Caco-2 (cell line): ENCODE measurements at regions not wholly inside any gene's neighbourhood (a gene's known extent, or its start where the extent isn't known, plus 50 kb on each side); places are given as distances from the start of the nearest gene placed in this dataset.

Source experiments
- BruUV-seq: library from RNA; stranded (reverse); fragments of 400-500 nt; replicated peaks from 2 replicates; lab custom pipeline; 2021; lab: Mats Ljungman, UMichigan
- CTCF ChIA-PET: fragments of 300-600 bp; sonication (Branson Sonifier 250); formaldehyde crosslinking; loops from one replicate; lab custom pipeline; 2022; ENCODE audit warnings: antibody characterized with exemption; lab: Charles Lee
- POLR2A ChIA-PET: fragments of 300-600 bp; sonication (Branson Sonifier 250); formaldehyde crosslinking; loops from one replicate; lab custom pipeline; 2022; ENCODE audit warnings: antibody characterized with exemption; lab: Charles Lee
- DNase-seq, 2 experiments: peaks; one replicate each; pipeline versions ENCODE4 v3.0.0 to v3.0.0-alpha.2; 2020 to 2022
- H3K27me3 ChIP-seq: replicated peaks from 2 replicates; pipeline ENCODE4 v1.6.0; 2011; ENCODE audit warnings: low read length; ENCODE audit not compliant: control insufficient read depth, insufficient read depth
- H3K36me3 ChIP-seq: 2 replicates; pipeline ENCODE4 v1.5.1; 2011; ENCODE audit warnings: low read length; ENCODE audit not compliant: control insufficient read depth, insufficient read depth
- H3K4me1 ChIP-seq: fragments of 250-450 bp; sonication (Bioruptor Pico); 2 replicates; pipeline ENCODE4 v1.5.1; 2020; ENCODE audit warnings: mild to moderate bottlenecking
- H3K4me3 ChIP-seq: 2 replicates; pipeline ENCODE4 v1.5.1; 2011; ENCODE audit warnings: low read depth, mild to moderate bottlenecking, control low read depth, low read length
- H3K9me3 ChIP-seq: fragments of 250-450 bp; sonication (Bioruptor Pico); 2 replicates; pipeline ENCODE4 v1.5.1; 2020; ENCODE audit warnings: mild to moderate bottlenecking, moderate library complexity
- H3K27ac Mint-ChIP-seq: one replicate; pipeline ENCODE4 v1.8.0; 2022; ENCODE audit warnings: mixed read lengths; ENCODE audit not compliant: unreplicated experiment
- H3K27me3 Mint-ChIP-seq: one replicate; pipeline ENCODE4 v1.8.0; 2022; ENCODE audit warnings: mixed read lengths; ENCODE audit not compliant: insufficient read depth, unreplicated experiment
- H3K36me3 Mint-ChIP-seq: one replicate; pipeline ENCODE4 v1.8.0; 2022; ENCODE audit warnings: mild to moderate bottlenecking, mixed read lengths; ENCODE audit not compliant: insufficient read depth, unreplicated experiment
- H3K4me1 Mint-ChIP-seq: one replicate; pipeline ENCODE4 v1.8.0; 2022; ENCODE audit warnings: low read depth, mixed read lengths; ENCODE audit not compliant: unreplicated experiment
- H3K4me3 Mint-ChIP-seq: one replicate; pipeline ENCODE4 v1.8.0; 2022; ENCODE audit warnings: mild to moderate bottlenecking, moderate library complexity, mixed read lengths; ENCODE audit not compliant: unreplicated experiment
- H3K9me3 Mint-ChIP-seq: one replicate; pipeline ENCODE4 v1.8.0; 2022; ENCODE audit warnings: mixed read lengths; ENCODE audit not compliant: unreplicated experiment
- CTCF ChIP-seq, 2 experiments: fragments of 200-600 bp in 1 of 2; IDR thresholded peaks; 1 replicate in 1 of 2; 2 replicates in 1 of 2; pipeline versions ENCODE4 v1.5.1 to v1.8.0; 2011 to 2022; ENCODE audit warnings: antibody characterized with exemption in 1 of 2, control low read depth in 1 of 2, inconsistent platforms in 1 of 2, low read depth in 1 of 2, low read length in 1 of 2, mild to moderate bottlenecking in 1 of 2, moderate library complexity in 1 of 2; ENCODE audit not compliant: insufficient read depth in 1 of 2, severe bottlenecking in 1 of 2, unreplicated experiment in 1 of 2
- intact Hi-C: fragments of 100-400 bp; cut with micrococcal nuclease; formaldehyde crosslinking; loops from one replicate; pipeline ENCODE4 v1.10.0; 2022; ENCODE audit not compliant: unreplicated experiment

DNA sequence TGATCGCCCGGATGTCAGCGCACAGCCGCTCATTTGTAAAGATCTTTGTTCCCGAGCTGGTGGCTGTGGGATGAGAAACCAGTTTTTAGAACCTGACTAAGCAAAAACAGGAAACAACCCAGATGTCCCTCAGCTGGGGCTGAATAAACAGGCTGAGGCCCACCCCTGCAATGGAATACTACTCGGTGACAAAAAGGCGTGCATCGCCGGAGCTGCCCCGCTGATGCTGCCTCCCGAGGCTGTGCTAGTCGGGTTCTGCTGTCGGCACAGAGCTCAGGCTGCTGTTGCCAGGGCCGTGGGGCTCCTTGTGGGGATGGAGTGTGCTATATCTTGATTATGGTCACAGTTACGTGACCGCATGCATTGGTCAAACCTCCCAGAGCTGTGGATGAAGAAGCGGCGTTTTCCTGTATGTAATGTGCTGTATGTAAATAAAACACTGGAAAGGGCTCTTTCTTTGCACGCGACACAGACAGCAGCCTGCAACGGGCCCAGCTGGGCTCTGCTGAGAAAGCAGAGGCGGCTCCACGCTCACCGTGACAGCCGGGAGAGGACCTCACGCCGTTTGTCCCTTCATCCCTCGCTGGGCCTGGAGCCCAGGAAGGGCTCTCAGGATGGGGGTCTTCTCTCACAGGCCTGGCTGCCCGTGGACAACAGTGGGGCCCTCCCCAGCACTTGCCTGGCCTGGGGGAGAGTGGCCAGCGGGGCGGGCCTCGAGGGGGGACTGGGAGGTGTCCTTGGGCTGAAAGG lies 51.5 kb upstream of the RNU6ATAC start:
- intact Hi-C loops, result loop anchor here (5.0 kb wide), 1 partner anchor 226 kb away; no protein-coding TSS in a partner anchor
- no peak overlapping the region for H3K4me3 Mint-ChIP-seq

GRCh38 chr9:134216449-134216951 lies 52.1 kb upstream of the RNU6ATAC start:
- intact Hi-C loops, result loop anchor here (5.0 kb wide), 1 partner anchor 226 kb away; no protein-coding TSS in a partner anchor
- no peak for DNase-seq
- H3K27me3 ChIP-seq, result no peaks in the 10 kb centered on the region
- POLR2A ChIA-PET, result no interaction called here
- no peaks in the 10 kb centered on the region; the same call in 1 of the 2 replicates for H3K4me1 ChIP-seq
- BruUV-seq, result no TSS peak
- no peaks in the 10 kb centered on the region for H3K9me3 Mint-ChIP-seq
- H3K27me3 Mint-ChIP-seq, result no peaks in the 10 kb centered on the region
- peaks cover 4% of the 10 kb centered on the region; the same call in 1 of the 2 replicates for H3K9me3 ChIP-seq
- CTCF ChIA-PET, result interaction anchor here (1.6 to 1.7 kb wide), 2 partner anchors 42 to 45 kb away, joined by 8 to 13 read pairs; no protein-coding TSS in a partner anchor
- H3K4me3 ChIP-seq, result no peak overlapping the region
- no peak overlapping the region for H3K27ac Mint-ChIP-seq
- no peak overlapping the region for H3K4me3 Mint-ChIP-seq
- TF ChIP-seq CTCF (IDR thresholded peaks at IDR 0.05; ENCODE audit: insufficient read depth in 1 of 2, low read depth in 1 of 2, low read length in 1 of 2, severe bottlenecking in 1 of 2, unreplicated experiment in 1 of 2), result no peak
- no peaks in the 10 kb centered on the region for H3K36me3 Mint-ChIP-seq
- no peaks in the 10 kb centered on the region for H3K36me3 ChIP-seq
- H3K4me1 Mint-ChIP-seq, result no peaks in the 10 kb centered on the region

More for the DNA sequence above, 51.5 kb upstream of the RNU6ATAC start:
- no peaks in the 10 kb centered on the region for H3K36me3 Mint-ChIP-seq
- BruUV-seq, result no TSS peak
- H3K4me1 Mint-ChIP-seq, result no peaks in the 10 kb centered on the region
- H3K4me3 ChIP-seq, result no peak overlapping the region
- peaks cover 4% of the 10 kb centered on the region; the same call in 1 of the 2 replicates for H3K9me3 ChIP-seq
- TF ChIP-seq CTCF (IDR thresholded peaks at IDR 0.05; ENCODE audit: insufficient read depth in 1 of 2, low read depth in 1 of 2, low read length in 1 of 2, severe bottlenecking in 1 of 2, unreplicated experiment in 1 of 2), result no peak
- H3K9me3 Mint-ChIP-seq, result no peaks in the 10 kb centered on the region
- DNase-seq, result no peak
- H3K36me3 ChIP-seq, result no peaks in the 10 kb centered on the region
- H3K4me1 ChIP-seq, result no peaks in the 10 kb centered on the region; the same call in 1 of the 2 replicates
- H3K27me3 Mint-ChIP-seq, result no peaks in the 10 kb centered on the region
- ChIA-PET POLR2A (no interaction called here), CTCF (interaction anchor here (1.7 kb wide), 1 partner anchor 45 kb away, joined by 8 read pairs; no protein-coding TSS in a partner anchor)
- H3K27me3 ChIP-seq, result no peaks in the 10 kb centered on the region
- no peak overlapping the region for H3K27ac Mint-ChIP-seq

- H3K9me3 ChIP-seq, result peaks cover 4% of the 10 kb centered on the region; the same call in 1 of the 2 replicates
- intact Hi-C loops, result loop anchor here (1.0 to 5.0 kb wide), 2 partner anchors 47 to 225 kb away; no protein-coding TSS in a partner anchor
- Mint-ChIP-seq H3K36me3 (no peaks in the 10 kb centered on the region), H3K27ac (no peak overlapping the region), H3K4me1 (no peaks in the 10 kb centered on the region), H3K9me3 (no peaks in the 10 kb centered on the region), H3K27me3 (no peaks in the 10 kb centered on the region), H3K4me3 (no peak overlapping the region)
- no peaks in the 10 kb centered on the region for H3K27me3 ChIP-seq
- CTCF ChIA-PET, result interaction anchor here (1.6 kb wide), 1 partner anchor 43 kb away, joined by 13 read pairs; no protein-coding TSS in a partner anchor
- POLR2A ChIA-PET, result no interaction called here
- DNase-seq, result no peak
- TF ChIP-seq CTCF (IDR thresholded peaks at IDR 0.05; ENCODE audit: insufficient read depth in 1 of 2, low read depth in 1 of 2, low read length in 1 of 2, severe bottlenecking in 1 of 2, unreplicated experiment in 1 of 2), result no peak
- H3K36me3 ChIP-seq, result no peaks in the 10 kb centered on the region
- BruUV-seq, result no TSS peak
- H3K4me3 ChIP-seq, result no peak overlapping the region
- H3K4me1 ChIP-seq, result no peaks in the 10 kb centered on the region; the same call in 1 of the 2 replicates
Measured at GRCh38 chr9:134216961-134217360, 52.6 kb upstream of the RNU6ATAC start.
